ENCODE measurements at regions not wholly inside any gene's neighbourhood (a gene's known extent, or its start where the extent isn't known, plus 50 kb on each side); places are given as distances from the start of the nearest gene placed in this dataset.

- no peak overlapping the region for H3K27ac ChIP-seq
- no peak overlapping the region for H2AFZ ChIP-seq
- no peak for TF ChIP-seq CTCF (IDR thresholded peaks at IDR 0.05)
- no peaks in the 10 kb centered on the region for H3K4me1 ChIP-seq
- H3K4me2 ChIP-seq (ENCODE audit: low read length) = no peak overlapping the region
- H3K27me3 ChIP-seq (ENCODE audit: control insufficient read depth, insufficient read depth, low read length) = no peaks in the 10 kb centered on the region
- no peaks in the 10 kb centered on the region for H3K9me3 ChIP-seq (ENCODE audit: control insufficient read depth, low read length)
- no peaks in the 10 kb centered on the region for H3K36me3 ChIP-seq (ENCODE audit: control insufficient read depth, insufficient read depth, low read length)
- no peak overlapping the region for H3K4me3 ChIP-seq (ENCODE audit: low read depth, low read length)
- no peaks in the 10 kb centered on the region for H3K79me2 ChIP-seq
- H3K9ac ChIP-seq = no peak overlapping the region
Observed at GRCh38 chr5:4313138-4313537, 717.5 kb downstream of the IRX1 start.

- H3K4me2 ChIP-seq (ENCODE audit: low read length) = no peak overlapping the region
- no peak overlapping the region for H3K27ac ChIP-seq
- no peaks in the 10 kb centered on the region for H3K36me3 ChIP-seq (ENCODE audit: control insufficient read depth, insufficient read depth, low read length)
- no peaks in the 10 kb centered on the region for H3K79me2 ChIP-seq
- no peak for TF ChIP-seq CTCF (IDR thresholded peaks at IDR 0.05)
- H2AFZ ChIP-seq = no peak overlapping the region
- H3K9ac ChIP-seq = no peak overlapping the region
- H3K4me3 ChIP-seq (ENCODE audit: low read depth, low read length) = no peak overlapping the region
- H3K4me1 ChIP-seq = no peaks in the 10 kb centered on the region
- H3K9me3 ChIP-seq (ENCODE audit: control insufficient read depth, low read length) = no peaks in the 10 kb centered on the region
- no peaks in the 10 kb centered on the region for H3K27me3 ChIP-seq (ENCODE audit: control insufficient read depth, insufficient read depth, low read length)
Observed at GRCh38 chr5:4319478-4320128, 724.0 kb downstream of the IRX1 start.

GRCh38 chr5:4330327-4330726 is 734.7 kb downstream of the IRX1 start:
- Histone ChIP-seq H3K36me3 (ENCODE audit: control insufficient read depth, insufficient read depth, low read length) (no peaks in the 10 kb centered on the region), H3K9me3 (ENCODE audit: control insufficient read depth, low read length) (no peaks in the 10 kb centered on the region), H3K27me3 (ENCODE audit: control insufficient read depth, insufficient read depth, low read length) (no peaks in the 10 kb centered on the region), H3K4me3 (ENCODE audit: low read depth, low read length) (no peak overlapping the region), H3K79me2 (no peaks in the 10 kb centered on the region), H3K27ac (no peak overlapping the region), H3K9ac (no peak overlapping the region), H3K4me2 (ENCODE audit: low read length) (no peak overlapping the region), H3K4me1 (no peaks in the 10 kb centered on the region), H2AFZ (no peak overlapping the region)
- no peak for TF ChIP-seq CTCF (IDR thresholded peaks at IDR 0.05)

- Histone ChIP-seq H3K36me3 (ENCODE audit: control insufficient read depth, insufficient read depth, low read length) (no peaks in the 10 kb centered on the region), H2AFZ (no peak overlapping the region), H3K9ac (no peak overlapping the region), H3K27me3 (ENCODE audit: control insufficient read depth, insufficient read depth, low read length) (no peaks in the 10 kb centered on the region), H3K79me2 (no peaks in the 10 kb centered on the region), H3K27ac (no peak overlapping the region), H3K4me3 (ENCODE audit: low read depth, low read length) (no peak overlapping the region), H3K9me3 (ENCODE audit: control insufficient read depth, low read length) (no peaks in the 10 kb centered on the region), H3K4me1 (no peaks in the 10 kb centered on the region), H3K4me2 (ENCODE audit: low read length) (no peak overlapping the region)
- TF ChIP-seq CTCF (IDR thresholded peaks at IDR 0.05) = no peak
Observed at GRCh38 chr5:4335078-4335477, 739.4 kb downstream of the IRX1 start.

GRCh38 chr5:4337519-4337918 is 741.9 kb downstream of the IRX1 start:
- Histone ChIP-seq H3K79me2 (no peaks in the 10 kb centered on the region), H3K4me1 (no peaks in the 10 kb centered on the region), H3K36me3 (ENCODE audit: control insufficient read depth, insufficient read depth, low read length) (no peaks in the 10 kb centered on the region), H3K4me2 (ENCODE audit: low read length) (no peak overlapping the region), H3K4me3 (ENCODE audit: low read depth, low read length) (no peak overlapping the region), H3K27ac (no peak overlapping the region), H2AFZ (no peak overlapping the region), H3K27me3 (ENCODE audit: control insufficient read depth, insufficient read depth, low read length) (no peaks in the 10 kb centered on the region), H3K9me3 (ENCODE audit: control insufficient read depth, low read length) (no peaks in the 10 kb centered on the region), H3K9ac (no peak overlapping the region)
- no peak for TF ChIP-seq CTCF (IDR thresholded peaks at IDR 0.05)
